Panc1 (cell line): ENCODE measurements at regions not wholly inside any gene's neighbourhood (a gene's known extent, or its start where the extent isn't known, plus 50 kb on each side); places are given as distances from the start of the nearest gene placed in this dataset.

Experiments used
- POLR2AphosphoS5 ChIP-seq: IDR thresholded peaks from 2 replicates; pipeline ENCODE4 v1.6.1; 2012; ENCODE audit warnings: mild to moderate bottlenecking, low read depth, low read length, moderate library complexity
- SIN3A ChIP-seq: IDR thresholded peaks from 2 replicates; pipeline ENCODE4 v1.6.1; 2012; ENCODE audit warnings: low read depth, mild to moderate bottlenecking, low read length, moderate library complexity, borderline replicate concordance; ENCODE audit not compliant: insufficient read depth
- TCF7L2 ChIP-seq: IDR thresholded peaks from 2 replicates; pipeline ENCODE4 v1.6.1; 2011; ENCODE audit warnings: mild to moderate bottlenecking, low read depth, low read length, inconsistent platforms
- TF ChIP-seq, protein P1 (sequence below): fragments of 450-650 bp; IDR thresholded peaks from 2 replicates; pipeline ENCODE4 v1.5.1; 2017; ENCODE audit warnings: mild to moderate bottlenecking
- TF ChIP-seq, protein P2 (sequence below), 2 experiments: IDR thresholded peaks; 2 replicates each; pipeline ENCODE4 v1.6.1; 2011 to 2012; ENCODE audit warnings: low read depth in 2 of 2, control low read depth in 1 of 2, low read length in 1 of 2, mild to moderate bottlenecking in 1 of 2, moderate library complexity in 1 of 2; ENCODE audit not compliant: insufficient read depth in 1 of 2

DNA sequence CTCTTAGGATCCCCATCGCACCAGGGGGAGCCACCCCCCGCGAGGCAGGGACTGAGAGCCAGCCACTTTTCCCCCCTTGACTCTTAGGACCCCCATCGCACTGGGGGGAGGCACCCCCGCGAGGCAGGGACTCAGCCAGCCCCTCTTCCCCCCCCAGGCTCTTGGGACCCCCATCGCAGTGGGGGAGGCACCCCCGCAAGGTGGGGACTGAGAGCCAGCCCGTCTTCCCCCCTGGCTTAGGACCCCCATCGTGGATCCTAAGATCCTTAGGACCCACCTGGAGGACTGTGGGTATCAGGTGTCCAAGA lies 365.2 kb upstream of the SPRY2 start:
- TF ChIP-seq, protein P1, sequence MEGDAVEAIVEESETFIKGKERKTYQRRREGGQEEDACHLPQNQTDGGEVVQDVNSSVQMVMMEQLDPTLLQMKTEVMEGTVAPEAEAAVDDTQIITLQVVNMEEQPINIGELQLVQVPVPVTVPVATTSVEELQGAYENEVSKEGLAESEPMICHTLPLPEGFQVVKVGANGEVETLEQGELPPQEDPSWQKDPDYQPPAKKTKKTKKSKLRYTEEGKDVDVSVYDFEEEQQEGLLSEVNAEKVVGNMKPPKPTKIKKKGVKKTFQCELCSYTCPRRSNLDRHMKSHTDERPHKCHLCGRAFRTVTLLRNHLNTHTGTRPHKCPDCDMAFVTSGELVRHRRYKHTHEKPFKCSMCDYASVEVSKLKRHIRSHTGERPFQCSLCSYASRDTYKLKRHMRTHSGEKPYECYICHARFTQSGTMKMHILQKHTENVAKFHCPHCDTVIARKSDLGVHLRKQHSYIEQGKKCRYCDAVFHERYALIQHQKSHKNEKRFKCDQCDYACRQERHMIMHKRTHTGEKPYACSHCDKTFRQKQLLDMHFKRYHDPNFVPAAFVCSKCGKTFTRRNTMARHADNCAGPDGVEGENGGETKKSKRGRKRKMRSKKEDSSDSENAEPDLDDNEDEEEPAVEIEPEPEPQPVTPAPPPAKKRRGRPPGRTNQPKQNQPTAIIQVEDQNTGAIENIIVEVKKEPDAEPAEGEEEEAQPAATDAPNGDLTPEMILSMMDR = no peak
- TF ChIP-seq POLR2AphosphoS5 = no peak
- TF ChIP-seq, protein P2, sequence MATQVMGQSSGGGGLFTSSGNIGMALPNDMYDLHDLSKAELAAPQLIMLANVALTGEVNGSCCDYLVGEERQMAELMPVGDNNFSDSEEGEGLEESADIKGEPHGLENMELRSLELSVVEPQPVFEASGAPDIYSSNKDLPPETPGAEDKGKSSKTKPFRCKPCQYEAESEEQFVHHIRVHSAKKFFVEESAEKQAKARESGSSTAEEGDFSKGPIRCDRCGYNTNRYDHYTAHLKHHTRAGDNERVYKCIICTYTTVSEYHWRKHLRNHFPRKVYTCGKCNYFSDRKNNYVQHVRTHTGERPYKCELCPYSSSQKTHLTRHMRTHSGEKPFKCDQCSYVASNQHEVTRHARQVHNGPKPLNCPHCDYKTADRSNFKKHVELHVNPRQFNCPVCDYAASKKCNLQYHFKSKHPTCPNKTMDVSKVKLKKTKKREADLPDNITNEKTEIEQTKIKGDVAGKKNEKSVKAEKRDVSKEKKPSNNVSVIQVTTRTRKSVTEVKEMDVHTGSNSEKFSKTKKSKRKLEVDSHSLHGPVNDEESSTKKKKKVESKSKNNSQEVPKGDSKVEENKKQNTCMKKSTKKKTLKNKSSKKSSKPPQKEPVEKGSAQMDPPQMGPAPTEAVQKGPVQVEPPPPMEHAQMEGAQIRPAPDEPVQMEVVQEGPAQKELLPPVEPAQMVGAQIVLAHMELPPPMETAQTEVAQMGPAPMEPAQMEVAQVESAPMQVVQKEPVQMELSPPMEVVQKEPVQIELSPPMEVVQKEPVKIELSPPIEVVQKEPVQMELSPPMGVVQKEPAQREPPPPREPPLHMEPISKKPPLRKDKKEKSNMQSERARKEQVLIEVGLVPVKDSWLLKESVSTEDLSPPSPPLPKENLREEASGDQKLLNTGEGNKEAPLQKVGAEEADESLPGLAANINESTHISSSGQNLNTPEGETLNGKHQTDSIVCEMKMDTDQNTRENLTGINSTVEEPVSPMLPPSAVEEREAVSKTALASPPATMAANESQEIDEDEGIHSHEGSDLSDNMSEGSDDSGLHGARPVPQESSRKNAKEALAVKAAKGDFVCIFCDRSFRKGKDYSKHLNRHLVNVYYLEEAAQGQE (IDR thresholded peaks at IDR 0.05; ENCODE audit: insufficient read depth in 1 of 2, low read depth in 2 of 2, low read length in 1 of 2) = no peak
- TF ChIP-seq SIN3A = no peak
- no peak for TF ChIP-seq TCF7L2
